Liver (tissue), 3 donors: ENCODE measurements at regions not wholly inside any gene's neighbourhood (a gene's known extent, or its start where the extent isn't known, plus 50 kb on each side); places are given as distances from the start of the nearest gene placed in this dataset.

Experiments
- ATF3 ChIP-seq: IDR thresholded peaks from 2 replicates; pipeline ENCODE4 v1.6.1; 2016; ENCODE audit warnings: antibody characterized with exemption
- EGR1 ChIP-seq, 2 donors: IDR thresholded peaks; 2 replicates each; pipeline ENCODE4 v1.6.1; 2016 to 2018; ENCODE audit warnings: antibody characterized with exemption in 2 of 2, low read depth in 2 of 2
- FOXA1 ChIP-seq: IDR thresholded peaks from 2 replicates; pipeline ENCODE4 v1.6.1; 2016; ENCODE audit warnings: antibody characterized with exemption
- GABPA ChIP-seq, 2 donors: IDR thresholded peaks in 1 of 2; conservative IDR thresholded peaks in 1 of 2; 2 replicates each; pipeline ENCODE4 v1.6.1; 2016; ENCODE audit warnings: antibody characterized with exemption in 2 of 2, mild to moderate bottlenecking in 1 of 2, moderate library complexity in 1 of 2
- JUND ChIP-seq, 2 donors: IDR thresholded peaks; 2 replicates each; pipeline ENCODE4 v1.6.1; 2016; ENCODE audit warnings: antibody characterized with exemption in 2 of 2
- MAX ChIP-seq: IDR thresholded peaks from 2 replicates; pipeline ENCODE4 v1.6.1; 2016; ENCODE audit warnings: antibody characterized with exemption
- NR2F2 ChIP-seq: IDR thresholded peaks from 2 replicates; pipeline ENCODE4 v1.6.1; 2016; ENCODE audit warnings: antibody characterized with exemption
- RAD21 ChIP-seq, 2 donors: IDR thresholded peaks; 2 replicates each; pipeline ENCODE4 v1.6.1; 2016; ENCODE audit warnings: antibody characterized with exemption in 2 of 2, mild to moderate bottlenecking in 2 of 2
- REST ChIP-seq: IDR thresholded peaks from 2 replicates; pipeline ENCODE4 v1.6.1; 2016; ENCODE audit warnings: antibody characterized with exemption, mild to moderate bottlenecking
- YY1 ChIP-seq: IDR thresholded peaks from 2 replicates; pipeline ENCODE4 v1.6.1; 2016; ENCODE audit warnings: antibody characterized with exemption, mild to moderate bottlenecking
- TF ChIP-seq, protein P1 (sequence below): fragments of 150-350 bp; IDR thresholded peaks from 2 replicates; pipeline ENCODE4 v1.5.1; 2017; ENCODE audit warnings: improper control_type of control experiment, low read depth, low read length; ENCODE audit not compliant: missing input control
- donor health status: healthy.
- donor health status: healthy.

GRCh38 chr3:64890006-64890405 lies 202.2 kb upstream of the ADAMTS9 start:
- TF ChIP-seq, protein P1, sequence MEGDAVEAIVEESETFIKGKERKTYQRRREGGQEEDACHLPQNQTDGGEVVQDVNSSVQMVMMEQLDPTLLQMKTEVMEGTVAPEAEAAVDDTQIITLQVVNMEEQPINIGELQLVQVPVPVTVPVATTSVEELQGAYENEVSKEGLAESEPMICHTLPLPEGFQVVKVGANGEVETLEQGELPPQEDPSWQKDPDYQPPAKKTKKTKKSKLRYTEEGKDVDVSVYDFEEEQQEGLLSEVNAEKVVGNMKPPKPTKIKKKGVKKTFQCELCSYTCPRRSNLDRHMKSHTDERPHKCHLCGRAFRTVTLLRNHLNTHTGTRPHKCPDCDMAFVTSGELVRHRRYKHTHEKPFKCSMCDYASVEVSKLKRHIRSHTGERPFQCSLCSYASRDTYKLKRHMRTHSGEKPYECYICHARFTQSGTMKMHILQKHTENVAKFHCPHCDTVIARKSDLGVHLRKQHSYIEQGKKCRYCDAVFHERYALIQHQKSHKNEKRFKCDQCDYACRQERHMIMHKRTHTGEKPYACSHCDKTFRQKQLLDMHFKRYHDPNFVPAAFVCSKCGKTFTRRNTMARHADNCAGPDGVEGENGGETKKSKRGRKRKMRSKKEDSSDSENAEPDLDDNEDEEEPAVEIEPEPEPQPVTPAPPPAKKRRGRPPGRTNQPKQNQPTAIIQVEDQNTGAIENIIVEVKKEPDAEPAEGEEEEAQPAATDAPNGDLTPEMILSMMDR: no peak
- TF ChIP-seq EGR1 (IDR thresholded peaks at IDR 0.05; ENCODE audit: low read depth in 2 of 2): no peak
- no peak for TF ChIP-seq ATF3
- TF ChIP-seq MAX: no peak
- no peak for TF ChIP-seq FOXA1
- no peak for TF ChIP-seq REST
- TF ChIP-seq RAD21 (IDR thresholded peaks at IDR 0.05): no peak
- no peak for TF ChIP-seq YY1
- no peak for TF ChIP-seq JUND (IDR thresholded peaks at IDR 0.05)
- peak; percentile 49 for TF ChIP-seq NR2F2
- TF ChIP-seq GABPA (IDR thresholded peaks at IDR 0.05 in 1 of 2, conservative IDR thresholded peaks at IDR 0.05 in 1 of 2): no peak
